ENCODE measurements at regions not wholly inside any gene's neighbourhood (a gene's known extent, or its start where the extent isn't known, plus 50 kb on each side); places are given as distances from the start of the nearest gene placed in this dataset.

DNA sequence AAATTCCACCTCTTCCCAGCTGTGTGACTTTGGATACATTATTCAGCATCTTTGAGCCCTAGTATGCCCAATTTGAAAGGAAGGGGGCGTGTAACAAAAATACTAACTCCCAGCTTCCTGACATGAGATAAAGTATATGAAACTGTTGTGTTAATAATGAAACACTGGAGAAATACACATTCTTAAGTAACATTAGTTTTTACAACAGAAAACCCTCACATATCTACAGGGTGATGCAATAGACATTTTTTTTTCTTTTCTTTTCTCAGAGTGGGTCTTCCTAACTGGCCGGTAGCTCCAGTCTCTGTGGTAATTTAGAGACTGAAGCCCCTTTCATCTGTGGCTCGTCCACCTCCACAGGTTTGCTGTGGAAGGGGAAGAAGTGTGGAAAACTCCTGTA lies 79.5 kb downstream of the CD83 start:
- ATAC-seq, result no peak
- peaks cover 5% of the 10 kb centered on the region for H3K27me3 Mint-ChIP-seq (ENCODE audit: insufficient read depth, low read depth, poor library complexity)

More for the DNA sequence above, 79.5 kb downstream of the CD83 start:
- Histone ChIP-seq H3K27ac (ENCODE audit: low read depth) (no peak overlapping the region), H2AFZ (no peak overlapping the region), H4K20me1 (replicated peaks; ENCODE audit: insufficient read depth) (no peaks in the 10 kb centered on the region), H3K9me2 (ENCODE audit: insufficient read depth) (peaks cover 8% of the 10 kb centered on the region; the same call in 1 of the 2 replicates), H3K4me2 (no peak overlapping the region), H3F3A (replicated peaks; ENCODE audit: low read depth) (no peaks in the 10 kb centered on the region), H3K27me3 (ENCODE audit: insufficient read depth) (no peaks in the 10 kb centered on the region; the same call in 1 of the 2 replicates), H3K4me3 (no peak overlapping the region), H3K79me2 (replicated peaks; ENCODE audit: insufficient read depth) (no peaks in the 10 kb centered on the region), H3K36me3 (ENCODE audit: insufficient read depth) (no peaks in the 10 kb centered on the region), H3K4me1 (ENCODE audit: insufficient read depth) (peaks cover 19% of the 10 kb centered on the region)
- DNase-seq (ENCODE audit: low spot score), result no peak
- TF ChIP-seq, protein P1, sequence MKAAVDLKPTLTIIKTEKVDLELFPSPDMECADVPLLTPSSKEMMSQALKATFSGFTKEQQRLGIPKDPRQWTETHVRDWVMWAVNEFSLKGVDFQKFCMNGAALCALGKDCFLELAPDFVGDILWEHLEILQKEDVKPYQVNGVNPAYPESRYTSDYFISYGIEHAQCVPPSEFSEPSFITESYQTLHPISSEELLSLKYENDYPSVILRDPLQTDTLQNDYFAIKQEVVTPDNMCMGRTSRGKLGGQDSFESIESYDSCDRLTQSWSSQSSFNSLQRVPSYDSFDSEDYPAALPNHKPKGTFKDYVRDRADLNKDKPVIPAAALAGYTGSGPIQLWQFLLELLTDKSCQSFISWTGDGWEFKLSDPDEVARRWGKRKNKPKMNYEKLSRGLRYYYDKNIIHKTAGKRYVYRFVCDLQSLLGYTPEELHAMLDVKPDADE (IDR thresholded peaks at IDR 0.05), result no peak
- TF ChIP-seq, protein P2, sequence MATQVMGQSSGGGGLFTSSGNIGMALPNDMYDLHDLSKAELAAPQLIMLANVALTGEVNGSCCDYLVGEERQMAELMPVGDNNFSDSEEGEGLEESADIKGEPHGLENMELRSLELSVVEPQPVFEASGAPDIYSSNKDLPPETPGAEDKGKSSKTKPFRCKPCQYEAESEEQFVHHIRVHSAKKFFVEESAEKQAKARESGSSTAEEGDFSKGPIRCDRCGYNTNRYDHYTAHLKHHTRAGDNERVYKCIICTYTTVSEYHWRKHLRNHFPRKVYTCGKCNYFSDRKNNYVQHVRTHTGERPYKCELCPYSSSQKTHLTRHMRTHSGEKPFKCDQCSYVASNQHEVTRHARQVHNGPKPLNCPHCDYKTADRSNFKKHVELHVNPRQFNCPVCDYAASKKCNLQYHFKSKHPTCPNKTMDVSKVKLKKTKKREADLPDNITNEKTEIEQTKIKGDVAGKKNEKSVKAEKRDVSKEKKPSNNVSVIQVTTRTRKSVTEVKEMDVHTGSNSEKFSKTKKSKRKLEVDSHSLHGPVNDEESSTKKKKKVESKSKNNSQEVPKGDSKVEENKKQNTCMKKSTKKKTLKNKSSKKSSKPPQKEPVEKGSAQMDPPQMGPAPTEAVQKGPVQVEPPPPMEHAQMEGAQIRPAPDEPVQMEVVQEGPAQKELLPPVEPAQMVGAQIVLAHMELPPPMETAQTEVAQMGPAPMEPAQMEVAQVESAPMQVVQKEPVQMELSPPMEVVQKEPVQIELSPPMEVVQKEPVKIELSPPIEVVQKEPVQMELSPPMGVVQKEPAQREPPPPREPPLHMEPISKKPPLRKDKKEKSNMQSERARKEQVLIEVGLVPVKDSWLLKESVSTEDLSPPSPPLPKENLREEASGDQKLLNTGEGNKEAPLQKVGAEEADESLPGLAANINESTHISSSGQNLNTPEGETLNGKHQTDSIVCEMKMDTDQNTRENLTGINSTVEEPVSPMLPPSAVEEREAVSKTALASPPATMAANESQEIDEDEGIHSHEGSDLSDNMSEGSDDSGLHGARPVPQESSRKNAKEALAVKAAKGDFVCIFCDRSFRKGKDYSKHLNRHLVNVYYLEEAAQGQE (IDR thresholded peaks at IDR 0.05; ENCODE audit: unreplicated experiment), result no peak
- TF ChIP-seq NANOG (IDR thresholded peaks at IDR 0.05; ENCODE audit: borderline replicate concordance) (no peak), STAT1 (IDR thresholded peaks at IDR 0.05; ENCODE audit: unreplicated experiment) (no peak), JUNB (IDR thresholded peaks at IDR 0.05; ENCODE audit: unreplicated experiment) (no peak), ZNF114 (CRISPR knock-in tag; IDR thresholded peaks at IDR 0.05) (no peak), POLR2AphosphoS5 (IDR thresholded peaks at IDR 0.05; ENCODE audit: low read depth) (no peak), EZH2 (IDR thresholded peaks at IDR 0.05; ENCODE audit: low read depth, unreplicated experiment) (no peak), EZH2phosphoT487 (IDR thresholded peaks at IDR 0.05; ENCODE audit: unreplicated experiment) (no peak), ZNF331 (CRISPR knock-in tag; IDR thresholded peaks at IDR 0.05; ENCODE audit: low read depth) (no peak), CREB1 (CRISPR knock-in tag; IDR thresholded peaks at IDR 0.05; ENCODE audit: low read depth) (no peak)
- TF ChIP-seq, protein P3, sequence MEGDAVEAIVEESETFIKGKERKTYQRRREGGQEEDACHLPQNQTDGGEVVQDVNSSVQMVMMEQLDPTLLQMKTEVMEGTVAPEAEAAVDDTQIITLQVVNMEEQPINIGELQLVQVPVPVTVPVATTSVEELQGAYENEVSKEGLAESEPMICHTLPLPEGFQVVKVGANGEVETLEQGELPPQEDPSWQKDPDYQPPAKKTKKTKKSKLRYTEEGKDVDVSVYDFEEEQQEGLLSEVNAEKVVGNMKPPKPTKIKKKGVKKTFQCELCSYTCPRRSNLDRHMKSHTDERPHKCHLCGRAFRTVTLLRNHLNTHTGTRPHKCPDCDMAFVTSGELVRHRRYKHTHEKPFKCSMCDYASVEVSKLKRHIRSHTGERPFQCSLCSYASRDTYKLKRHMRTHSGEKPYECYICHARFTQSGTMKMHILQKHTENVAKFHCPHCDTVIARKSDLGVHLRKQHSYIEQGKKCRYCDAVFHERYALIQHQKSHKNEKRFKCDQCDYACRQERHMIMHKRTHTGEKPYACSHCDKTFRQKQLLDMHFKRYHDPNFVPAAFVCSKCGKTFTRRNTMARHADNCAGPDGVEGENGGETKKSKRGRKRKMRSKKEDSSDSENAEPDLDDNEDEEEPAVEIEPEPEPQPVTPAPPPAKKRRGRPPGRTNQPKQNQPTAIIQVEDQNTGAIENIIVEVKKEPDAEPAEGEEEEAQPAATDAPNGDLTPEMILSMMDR (conservative IDR thresholded peaks at IDR 0.05; ENCODE audit: low read depth in 2 of 2), result no peak
- TF ChIP-seq, protein P4, sequence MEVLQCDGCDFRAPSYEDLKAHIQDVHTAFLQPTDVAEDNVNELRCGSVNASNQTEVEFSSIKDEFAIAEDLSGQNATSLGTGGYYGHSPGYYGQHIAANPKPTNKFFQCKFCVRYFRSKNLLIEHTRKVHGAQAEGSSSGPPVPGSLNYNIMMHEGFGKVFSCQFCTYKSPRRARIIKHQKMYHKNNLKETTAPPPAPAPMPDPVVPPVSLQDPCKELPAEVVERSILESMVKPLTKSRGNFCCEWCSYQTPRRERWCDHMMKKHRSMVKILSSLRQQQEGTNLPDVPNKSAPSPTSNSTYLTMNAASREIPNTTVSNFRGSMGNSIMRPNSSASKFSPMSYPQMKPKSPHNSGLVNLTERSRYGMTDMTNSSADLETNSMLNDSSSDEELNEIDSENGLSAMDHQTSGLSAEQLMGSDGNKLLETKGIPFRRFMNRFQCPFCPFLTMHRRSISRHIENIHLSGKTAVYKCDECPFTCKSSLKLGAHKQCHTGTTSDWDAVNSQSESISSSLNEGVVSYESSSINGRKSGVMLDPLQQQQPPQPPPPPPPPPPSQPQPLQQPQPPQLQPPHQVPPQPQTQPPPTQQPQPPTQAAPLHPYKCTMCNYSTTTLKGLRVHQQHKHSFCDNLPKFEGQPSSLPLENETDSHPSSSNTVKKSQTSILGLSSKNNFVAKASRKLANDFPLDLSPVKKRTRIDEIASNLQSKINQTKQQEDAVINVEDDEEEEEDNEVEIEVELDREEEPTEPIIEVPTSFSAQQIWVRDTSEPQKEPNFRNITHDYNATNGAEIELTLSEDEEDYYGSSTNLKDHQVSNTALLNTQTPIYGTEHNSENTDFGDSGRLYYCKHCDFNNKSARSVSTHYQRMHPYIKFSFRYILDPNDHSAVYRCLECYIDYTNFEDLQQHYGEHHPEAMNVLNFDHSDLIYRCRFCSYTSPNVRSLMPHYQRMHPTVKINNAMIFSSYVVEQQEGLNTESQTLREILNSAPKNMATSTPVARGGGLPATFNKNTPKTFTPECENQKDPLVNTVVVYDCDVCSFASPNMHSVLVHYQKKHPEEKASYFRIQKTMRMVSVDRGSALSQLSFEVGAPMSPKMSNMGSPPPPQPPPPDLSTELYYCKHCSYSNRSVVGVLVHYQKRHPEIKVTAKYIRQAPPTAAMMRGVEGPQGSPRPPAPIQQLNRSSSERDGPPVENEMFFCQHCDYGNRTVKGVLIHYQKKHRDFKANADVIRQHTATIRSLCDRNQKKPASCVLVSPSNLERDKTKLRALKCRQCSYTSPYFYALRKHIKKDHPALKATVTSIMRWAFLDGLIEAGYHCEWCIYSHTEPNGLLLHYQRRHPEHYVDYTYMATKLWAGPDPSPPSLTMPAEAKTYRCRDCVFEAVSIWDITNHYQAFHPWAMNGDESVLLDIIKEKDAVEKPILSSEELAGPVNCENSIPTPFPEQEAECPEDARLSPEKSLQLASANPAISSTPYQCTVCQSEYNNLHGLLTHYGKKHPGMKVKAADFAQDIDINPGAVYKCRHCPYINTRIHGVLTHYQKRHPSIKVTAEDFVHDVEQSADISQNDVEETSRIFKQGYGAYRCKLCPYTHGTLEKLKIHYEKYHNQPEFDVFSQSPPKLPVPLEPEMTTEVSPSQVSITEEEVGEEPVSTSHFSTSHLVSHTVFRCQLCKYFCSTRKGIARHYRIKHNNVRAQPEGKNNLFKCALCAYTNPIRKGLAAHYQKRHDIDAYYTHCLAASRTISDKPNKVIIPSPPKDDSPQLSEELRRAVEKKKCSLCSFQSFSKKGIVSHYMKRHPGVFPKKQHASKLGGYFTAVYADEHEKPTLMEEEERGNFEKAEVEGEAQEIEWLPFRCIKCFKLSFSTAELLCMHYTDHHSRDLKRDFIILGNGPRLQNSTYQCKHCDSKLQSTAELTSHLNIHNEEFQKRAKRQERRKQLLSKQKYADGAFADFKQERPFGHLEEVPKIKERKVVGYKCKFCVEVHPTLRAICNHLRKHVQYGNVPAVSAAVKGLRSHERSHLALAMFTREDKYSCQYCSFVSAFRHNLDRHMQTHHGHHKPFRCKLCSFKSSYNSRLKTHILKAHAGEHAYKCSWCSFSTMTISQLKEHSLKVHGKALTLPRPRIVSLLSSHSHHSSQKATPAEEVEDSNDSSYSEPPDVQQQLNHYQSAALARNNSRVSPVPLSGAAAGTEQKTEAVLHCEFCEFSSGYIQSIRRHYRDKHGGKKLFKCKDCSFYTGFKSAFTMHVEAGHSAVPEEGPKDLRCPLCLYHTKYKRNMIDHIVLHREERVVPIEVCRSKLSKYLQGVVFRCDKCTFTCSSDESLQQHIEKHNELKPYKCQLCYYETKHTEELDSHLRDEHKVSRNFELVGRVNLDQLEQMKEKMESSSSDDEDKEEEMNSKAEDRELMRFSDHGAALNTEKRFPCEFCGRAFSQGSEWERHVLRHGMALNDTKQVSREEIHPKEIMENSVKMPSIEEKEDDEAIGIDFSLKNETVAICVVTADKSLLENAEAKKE (CRISPR knock-in tag; IDR thresholded peaks at IDR 0.05), result no peak
- H3K9me3 Mint-ChIP-seq, result no peaks in the 10 kb centered on the region; the same call in 2 of the 3 replicates
- no peaks in the 10 kb centered on the region; the same call in 2 of the 3 replicates for H3K36me3 Mint-ChIP-seq (ENCODE audit: low read depth)
- no peak overlapping the region for H3K4me3 Mint-ChIP-seq
- H3K27ac Mint-ChIP-seq, result no peak overlapping the region
- H3K4me1 Mint-ChIP-seq, result peaks cover 24% of the 10 kb centered on the region
